Adrenal gland (tissue), 5 donors: ENCODE measurements at regions not wholly inside any gene's neighbourhood (a gene's known extent, or its start where the extent isn't known, plus 50 kb on each side); places are given as distances from the start of the nearest gene placed in this dataset.

ENCODE experiments used
- POLR2A ChIP-seq, 2 donors: fragments of 450-650 bp; IDR thresholded peaks; one replicate each; pipeline ENCODE4 v1.6.1; 2017; ENCODE audit warnings: antibody characterized with exemption in 2 of 2, mild to moderate bottlenecking in 2 of 2, moderate library complexity in 1 of 2
- TF ChIP-seq, protein P1 (sequence below), 6 experiments: fragments of 450-650 bp in 4 of 6; fragments of 200-600 bp in 2 of 6; sonication (generic) in 1 of 6; IDR thresholded peaks; 1 replicate in 5 of 6; 2 replicates in 1 of 6; pipeline versions ENCODE4 v1.5.1 to v1.8.0; 2016 to 2021; ENCODE audit warnings: antibody characterized with exemption in 6 of 6, mild to moderate bottlenecking in 2 of 6, moderate library complexity in 1 of 6
- donor health status: DM: no; HTN: no; CAD: no.

GRCh38 chr2:60119778-60120177 lies 433.7 kb downstream of the BCL11A start:
- TF ChIP-seq, protein P1, sequence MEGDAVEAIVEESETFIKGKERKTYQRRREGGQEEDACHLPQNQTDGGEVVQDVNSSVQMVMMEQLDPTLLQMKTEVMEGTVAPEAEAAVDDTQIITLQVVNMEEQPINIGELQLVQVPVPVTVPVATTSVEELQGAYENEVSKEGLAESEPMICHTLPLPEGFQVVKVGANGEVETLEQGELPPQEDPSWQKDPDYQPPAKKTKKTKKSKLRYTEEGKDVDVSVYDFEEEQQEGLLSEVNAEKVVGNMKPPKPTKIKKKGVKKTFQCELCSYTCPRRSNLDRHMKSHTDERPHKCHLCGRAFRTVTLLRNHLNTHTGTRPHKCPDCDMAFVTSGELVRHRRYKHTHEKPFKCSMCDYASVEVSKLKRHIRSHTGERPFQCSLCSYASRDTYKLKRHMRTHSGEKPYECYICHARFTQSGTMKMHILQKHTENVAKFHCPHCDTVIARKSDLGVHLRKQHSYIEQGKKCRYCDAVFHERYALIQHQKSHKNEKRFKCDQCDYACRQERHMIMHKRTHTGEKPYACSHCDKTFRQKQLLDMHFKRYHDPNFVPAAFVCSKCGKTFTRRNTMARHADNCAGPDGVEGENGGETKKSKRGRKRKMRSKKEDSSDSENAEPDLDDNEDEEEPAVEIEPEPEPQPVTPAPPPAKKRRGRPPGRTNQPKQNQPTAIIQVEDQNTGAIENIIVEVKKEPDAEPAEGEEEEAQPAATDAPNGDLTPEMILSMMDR (IDR thresholded peaks at IDR 0.05), result peak in 1 of 6 experiments; percentile 5
- no peak for TF ChIP-seq POLR2A (IDR thresholded peaks at IDR 0.05)
